Activated naive CD8-positive, alpha-beta T cell treated with anti-CD3 and anti-CD28 coated beads, Interleukin-2, amount 50 U/mL, for 24 hours (primary cell): ENCODE measurements at regions not wholly inside any gene's neighbourhood (a gene's known extent, or its start where the extent isn't known, plus 50 kb on each side); places are given as distances from the start of the nearest gene placed in this dataset.
A peak's percentile ranks its signal among the peaks of the same experiment; 100 is the strongest.
"Not testable (repeated sequence)": the region's sequence is repeated elsewhere in the genome, so short reads cannot be mapped to it uniquely, and the experiment has no call there.

Source experiments
- ATAC-seq: fragments of 150-1000 bp; cut with Tn5 transposase; one replicate; pipeline ENCODE4 v1.10.0; 2021
- DNase-seq: peaks from one replicate; pipeline ENCODE4 v3.0.0; 2021
- H3K27ac Mint-ChIP-seq: one replicate; pipeline ENCODE4 v1.8.0; 2021; ENCODE audit warnings: mild to moderate bottlenecking, mixed read lengths
- H3K27me3 Mint-ChIP-seq: one replicate; pipeline ENCODE4 v1.8.0; 2021; ENCODE audit warnings: mixed read lengths
- H3K36me3 Mint-ChIP-seq: one replicate; pipeline ENCODE4 v1.8.0; 2021; ENCODE audit warnings: low read depth, mixed read lengths
- H3K4me1 Mint-ChIP-seq: one replicate; pipeline ENCODE4 v1.8.0; 2021; ENCODE audit warnings: mixed read lengths
- H3K4me3 Mint-ChIP-seq: one replicate; pipeline ENCODE4 v1.8.0; 2021; ENCODE audit warnings: mild to moderate bottlenecking, moderate library complexity, mixed read lengths
- H3K9me3 Mint-ChIP-seq: one replicate; pipeline ENCODE4 v1.8.0; 2021; ENCODE audit warnings: mixed read lengths

DNA sequence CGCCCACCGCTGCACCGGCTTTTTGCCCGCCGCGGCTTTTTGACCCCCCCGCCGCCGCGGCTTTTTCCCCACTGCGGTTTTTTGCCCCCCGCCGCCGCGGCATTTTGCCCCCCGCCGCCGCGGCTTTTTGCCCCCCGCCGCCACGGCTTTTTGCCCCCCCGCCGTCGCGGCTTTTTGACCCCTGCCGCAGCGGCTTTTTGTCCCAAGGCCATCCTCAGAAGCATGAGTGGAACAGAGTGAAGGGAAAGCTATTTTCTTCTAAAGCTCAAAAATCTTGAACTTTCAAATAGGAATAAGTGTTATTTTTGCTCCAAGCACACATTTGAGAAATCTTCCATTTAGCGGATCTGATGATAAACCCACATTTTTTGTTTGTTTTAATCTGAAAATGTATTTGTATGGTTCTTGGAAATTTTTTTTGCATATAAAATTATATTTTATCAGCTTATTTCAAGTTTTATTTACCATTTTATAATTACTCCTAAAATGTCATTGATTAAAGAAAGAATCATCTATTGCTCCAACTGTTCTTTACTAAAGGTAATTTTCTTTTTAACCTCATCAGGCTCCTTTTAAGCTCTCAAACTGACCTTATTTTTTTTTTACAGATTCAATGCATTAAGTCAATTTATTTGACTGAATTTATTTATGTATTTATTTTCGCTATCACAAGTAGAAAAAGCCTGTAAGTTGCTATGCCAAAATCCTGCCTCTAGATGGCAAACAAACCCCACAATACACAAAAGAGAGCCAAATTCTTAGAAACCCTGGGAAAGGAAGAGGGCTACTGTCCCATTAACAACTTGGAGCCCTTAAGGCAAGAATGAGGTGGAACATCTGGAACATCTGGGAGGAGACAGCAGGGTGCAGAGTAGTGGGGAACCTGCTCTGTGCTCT lies 460.3 kb downstream of the ZNF33B start:
- H3K27me3 Mint-ChIP-seq: peaks cover 56% of the 10 kb centered on the region
- H3K27ac Mint-ChIP-seq: peak overlapping the region; percentile 80
- not testable (repeated sequence) for H3K36me3 Mint-ChIP-seq, H3K9me3 Mint-ChIP-seq, ATAC-seq, H3K4me1 Mint-ChIP-seq, DNase-seq
- H3K4me3 Mint-ChIP-seq: peak overlapping the region; percentile 48

DNA sequence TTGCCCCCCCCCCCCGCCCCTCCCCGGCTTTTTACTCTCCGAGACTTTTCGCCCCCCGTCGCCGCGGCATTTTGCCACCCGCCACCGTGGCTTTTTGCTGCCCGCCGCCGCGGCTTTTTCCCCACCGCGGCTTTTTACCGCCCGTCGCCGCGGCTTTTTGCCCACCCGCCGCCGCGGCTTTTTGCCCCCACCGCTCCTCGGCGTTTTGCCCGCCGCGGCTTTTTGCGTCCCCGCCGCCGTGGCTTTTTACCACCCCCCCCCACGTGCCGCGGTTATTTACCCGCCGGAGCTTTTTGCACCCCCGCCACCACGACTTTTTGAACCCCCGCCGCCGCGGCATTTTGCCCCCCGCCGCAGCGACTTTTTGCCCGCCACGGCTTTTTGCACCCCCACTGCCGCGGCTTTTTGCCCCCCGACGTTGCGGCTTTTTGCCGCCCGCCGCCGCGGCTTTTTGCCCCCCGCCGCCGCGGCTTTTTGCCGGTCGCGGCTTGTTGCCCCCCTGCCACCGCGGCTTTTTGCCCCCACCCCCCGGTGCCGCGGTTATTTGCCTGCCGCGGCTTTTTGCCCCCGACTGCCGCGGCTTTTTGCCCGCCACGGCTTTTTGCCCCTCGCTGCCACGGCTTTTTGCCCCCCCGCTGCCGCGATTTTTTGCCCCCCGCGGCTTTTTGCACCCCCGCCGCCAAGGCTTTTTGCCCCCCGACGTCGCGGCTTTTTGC lies 461.1 kb downstream of the ZNF33B start:
- DNase-seq (no peak), ATAC-seq (no peak)
- H3K4me3 Mint-ChIP-seq: no peak overlapping the region
- H3K4me1 Mint-ChIP-seq: peaks cover 2% of the 10 kb centered on the region
- peaks cover 12% of the 10 kb centered on the region for H3K9me3 Mint-ChIP-seq
- peaks cover 52% of the 10 kb centered on the region for H3K27me3 Mint-ChIP-seq
- H3K36me3 Mint-ChIP-seq: peaks cover 5% of the 10 kb centered on the region
- H3K27ac Mint-ChIP-seq: no peak overlapping the region

DNA sequence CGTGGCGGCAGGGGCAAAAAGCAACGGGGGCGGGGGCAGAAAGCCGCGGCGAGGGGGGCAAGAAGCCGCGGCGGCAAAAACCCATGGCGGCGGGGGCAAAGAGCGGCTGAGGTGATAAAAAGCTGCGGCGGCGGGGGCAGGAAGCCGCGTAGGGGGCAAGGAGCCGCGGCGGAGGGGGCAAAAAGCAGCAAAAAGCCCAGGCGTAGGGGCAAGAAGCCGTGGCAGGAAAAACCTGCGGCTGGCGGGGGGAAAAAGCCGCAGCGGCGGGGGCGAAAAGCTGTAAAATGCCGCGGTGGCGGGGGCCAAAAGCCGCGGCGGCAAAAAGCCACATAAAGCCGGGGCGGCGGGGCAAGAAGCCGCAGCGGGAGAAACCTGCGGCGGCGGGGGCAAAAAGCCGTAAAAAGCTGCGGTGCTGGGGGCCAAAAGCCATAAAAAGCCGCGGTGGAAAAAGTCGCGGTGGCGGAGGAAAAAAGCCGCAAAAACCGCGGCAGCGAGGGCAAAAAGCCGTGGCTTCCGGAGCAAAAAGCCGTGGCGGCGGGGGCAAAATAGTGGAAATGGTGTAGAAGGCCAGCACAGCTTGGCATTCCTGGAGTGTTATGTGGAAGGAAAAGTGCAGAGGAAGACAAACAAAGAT lies 487.8 kb downstream of the ZNF33B start:
- peaks cover 16% of the 10 kb centered on the region for H3K9me3 Mint-ChIP-seq

DNA sequence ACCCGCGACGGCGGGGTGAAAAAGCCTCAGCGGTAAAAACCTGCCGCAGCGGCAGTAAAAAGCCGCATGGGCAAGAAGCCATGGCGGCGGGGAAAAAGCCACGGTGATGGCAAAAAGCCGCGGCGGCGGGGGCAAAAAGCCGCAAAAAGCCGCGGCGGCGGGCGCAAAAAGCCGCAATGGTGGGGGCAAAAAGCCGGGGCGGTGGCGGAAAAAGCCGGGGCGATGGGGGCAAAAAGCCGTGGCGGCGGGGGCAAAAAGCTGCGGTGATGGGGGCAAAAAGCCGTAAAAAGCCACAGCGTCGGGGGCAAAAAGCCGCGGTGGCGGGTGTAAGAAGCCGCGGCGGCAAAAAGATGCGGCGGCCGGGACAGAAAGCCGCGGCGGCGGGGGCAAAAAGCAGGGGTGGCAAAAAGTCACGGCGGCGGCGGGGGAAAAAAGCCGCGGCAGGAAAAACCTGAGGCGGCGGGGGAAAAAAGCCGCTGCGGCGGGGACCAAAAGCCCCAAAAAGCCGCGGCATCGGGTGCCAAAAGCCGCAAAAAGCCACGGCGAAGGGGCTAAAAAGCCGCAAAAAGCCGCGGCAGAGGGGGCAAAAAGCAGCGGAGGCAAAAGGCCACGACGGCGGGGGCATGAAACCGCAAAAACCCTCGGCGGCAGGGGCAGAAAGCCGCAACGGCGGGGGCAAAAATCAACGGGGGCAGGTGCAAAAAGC lies 488.5 kb downstream of the ZNF33B start:
- no peak overlapping the region for H3K4me3 Mint-ChIP-seq
- DNase-seq: no peak
- no peak overlapping the region for H3K27ac Mint-ChIP-seq
- peaks cover 5% of the 10 kb centered on the region for H3K36me3 Mint-ChIP-seq
- peaks cover 10% of the 10 kb centered on the region for H3K27me3 Mint-ChIP-seq
- H3K4me1 Mint-ChIP-seq: no peaks in the 10 kb centered on the region
- H3K9me3 Mint-ChIP-seq: peaks cover 12% of the 10 kb centered on the region
- no peak for ATAC-seq

More for the DNA sequence above, 487.8 kb downstream of the ZNF33B start:
- Mint-ChIP-seq H3K27me3 (peaks cover 10% of the 10 kb centered on the region), H3K36me3 (peaks cover 5% of the 10 kb centered on the region), H3K27ac (no peak overlapping the region), H3K4me3 (no peak overlapping the region), H3K4me1 (no peaks in the 10 kb centered on the region)
- DNase-seq (no peak), ATAC-seq (no peak)

DNA sequence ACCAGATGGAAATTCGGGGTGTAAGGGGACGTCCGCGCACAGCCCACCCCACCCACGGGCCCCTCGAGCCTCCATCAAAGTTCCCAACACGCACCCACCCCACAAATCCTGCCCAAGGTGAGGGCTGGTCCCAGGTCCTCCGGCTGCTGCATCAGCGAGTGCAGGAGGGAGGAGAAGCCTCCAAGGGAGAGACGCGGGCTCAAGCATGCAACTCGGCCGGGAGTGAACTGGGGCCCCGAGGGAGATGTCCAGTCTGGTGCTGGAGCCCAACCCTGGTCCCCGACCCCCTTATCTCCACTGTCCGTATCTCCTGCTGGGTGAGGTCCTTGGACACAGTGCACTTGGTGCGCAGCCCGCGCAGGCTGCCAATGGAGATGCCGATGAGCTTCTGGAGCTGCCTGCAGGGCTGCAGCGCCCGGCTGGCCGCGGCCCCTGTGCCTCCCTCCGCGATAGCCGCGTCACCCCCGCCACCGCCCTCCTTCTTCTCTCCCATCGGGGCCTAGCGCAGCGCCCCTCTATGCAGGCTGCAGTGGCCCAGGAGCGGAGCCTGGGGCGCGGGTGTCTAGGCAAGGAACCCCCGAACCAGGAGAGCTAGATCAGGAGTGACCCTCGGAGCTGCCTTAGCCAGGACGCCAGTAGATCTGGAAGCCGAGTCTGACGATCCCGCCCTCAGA lies 489.2 kb downstream of the ZNF33B start:
- ATAC-seq (no peak), DNase-seq (no peak)
- peaks cover 5% of the 10 kb centered on the region for H3K36me3 Mint-ChIP-seq
- no peaks in the 10 kb centered on the region for H3K4me1 Mint-ChIP-seq
- peaks cover 17% of the 10 kb centered on the region for H3K9me3 Mint-ChIP-seq
- peaks cover 10% of the 10 kb centered on the region for H3K27me3 Mint-ChIP-seq
- H3K4me3 Mint-ChIP-seq: no peak overlapping the region
- H3K27ac Mint-ChIP-seq: no peak overlapping the region

DNA sequence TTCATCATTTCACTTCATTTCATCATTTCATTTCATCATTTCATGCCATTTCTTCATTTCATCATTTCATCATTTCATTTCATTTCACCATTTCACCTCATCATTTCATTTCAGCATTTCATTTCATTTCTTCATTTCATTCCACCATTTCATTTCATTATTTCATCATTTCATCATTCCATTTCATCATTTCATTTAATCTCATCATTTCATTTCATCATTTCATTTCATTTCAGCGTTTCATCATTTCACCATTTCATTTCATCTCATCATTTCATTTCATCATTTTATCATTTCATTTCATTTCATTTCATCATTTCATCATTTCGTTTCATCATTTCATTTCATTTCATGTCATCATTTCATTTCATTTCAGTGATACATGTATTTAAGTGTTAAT lies 492.2 kb downstream of the ZNF33B start:
- DNase-seq, H3K27ac Mint-ChIP-seq, H3K27me3 Mint-ChIP-seq, ATAC-seq, H3K36me3 Mint-ChIP-seq, H3K4me3 Mint-ChIP-seq, H3K4me1 Mint-ChIP-seq: not testable (repeated sequence)
- H3K9me3 Mint-ChIP-seq: peaks cover 30% of the 10 kb centered on the region

DNA sequence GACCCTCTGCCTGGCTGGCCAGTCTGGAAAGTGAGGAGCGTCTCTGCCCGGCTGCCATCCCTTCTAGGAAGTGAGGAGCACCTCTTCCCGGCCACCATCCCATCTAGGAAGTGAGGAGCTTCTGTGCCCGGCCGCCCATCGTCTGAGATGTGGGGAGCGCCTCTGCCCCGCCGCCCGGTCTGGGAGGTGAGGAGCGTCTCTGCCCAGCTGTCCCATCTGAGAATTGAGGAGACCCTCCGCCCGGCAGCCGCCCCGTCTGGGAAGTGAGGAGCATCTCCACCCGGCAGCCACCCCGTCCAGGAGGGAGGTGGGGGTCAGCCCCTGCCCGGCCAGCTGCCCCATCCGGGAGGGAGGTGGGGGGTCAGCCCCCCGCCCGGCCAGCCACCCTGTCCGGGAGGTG lies 500.3 kb downstream of the ZNF33B start:
- H3K27ac Mint-ChIP-seq: not testable (repeated sequence)

DNA sequence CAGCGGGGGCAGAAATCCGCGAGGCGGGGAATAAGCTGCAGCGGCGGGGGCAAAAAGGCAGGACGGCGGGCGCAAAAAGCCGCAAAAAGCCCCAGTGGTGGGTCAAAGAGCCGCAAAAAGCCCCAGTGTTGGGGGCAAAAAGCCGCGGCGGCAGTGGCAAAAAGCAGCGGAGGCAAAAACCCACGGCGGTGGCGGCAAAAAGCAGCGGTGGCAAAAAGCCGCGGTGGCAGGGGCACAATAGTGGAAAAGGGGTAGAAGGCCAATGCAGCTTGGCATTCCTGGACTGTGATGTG lies 525.3 kb downstream of the ZNF33B start:
- Mint-ChIP-seq H3K4me3 (no peak overlapping the region), H3K4me1 (no peaks in the 10 kb centered on the region), H3K27me3 (no peaks in the 10 kb centered on the region), H3K27ac (no peak overlapping the region), H3K9me3 (peaks cover 12% of the 10 kb centered on the region), H3K36me3 (no peaks in the 10 kb centered on the region)
- DNase-seq (no peak), ATAC-seq (no peak)

More for the DNA sequence above, 500.3 kb downstream of the ZNF33B start:
- H3K4me3 Mint-ChIP-seq, H3K36me3 Mint-ChIP-seq, H3K4me1 Mint-ChIP-seq, H3K27me3 Mint-ChIP-seq, DNase-seq, ATAC-seq: not testable (repeated sequence)
- H3K9me3 Mint-ChIP-seq: peaks cover 20% of the 10 kb centered on the region

DNA sequence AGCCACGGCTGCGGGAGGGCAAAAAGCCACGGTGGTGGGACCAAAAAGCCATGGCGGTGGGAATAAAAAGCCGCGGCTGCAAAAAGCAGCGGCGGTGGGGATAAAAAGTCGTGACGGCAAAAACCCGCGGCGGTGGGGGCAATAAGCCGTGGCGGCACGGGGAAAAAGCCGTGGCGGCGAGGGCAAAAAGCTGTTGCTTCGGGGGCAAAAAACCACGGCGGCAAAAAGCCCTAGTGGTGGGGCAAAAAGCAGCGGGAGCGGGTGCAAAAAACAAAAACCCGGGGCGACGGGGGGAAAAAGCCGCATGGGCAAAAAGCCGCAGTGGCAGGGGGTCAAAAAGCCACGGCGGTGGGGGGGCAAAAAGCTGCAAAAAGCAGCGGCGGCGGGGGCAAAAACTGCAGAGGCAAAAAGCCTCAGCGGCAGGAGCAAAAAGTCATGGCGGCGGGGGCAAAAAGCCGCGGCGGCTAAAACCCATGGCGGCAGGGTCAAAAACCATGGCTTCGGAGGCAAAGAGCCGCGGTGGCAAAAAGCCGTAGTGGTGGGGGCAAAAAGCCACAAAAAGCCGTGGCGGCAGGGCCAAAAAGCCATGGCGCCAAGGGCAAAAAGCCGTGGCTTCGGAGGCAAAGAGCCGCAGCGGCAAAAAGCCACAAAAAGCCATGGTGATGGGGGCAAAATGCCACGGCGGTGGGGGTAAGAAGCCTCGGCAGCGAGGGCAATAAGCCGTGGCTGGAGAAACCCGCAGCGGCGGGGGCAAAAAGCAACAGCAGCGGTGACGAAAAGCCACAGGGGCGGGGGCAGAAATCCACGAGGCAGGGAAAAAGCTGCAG lies 525.8 kb downstream of the ZNF33B start:
- H3K4me1 Mint-ChIP-seq: no peaks in the 10 kb centered on the region
- H3K4me3 Mint-ChIP-seq: no peak overlapping the region

DNA sequence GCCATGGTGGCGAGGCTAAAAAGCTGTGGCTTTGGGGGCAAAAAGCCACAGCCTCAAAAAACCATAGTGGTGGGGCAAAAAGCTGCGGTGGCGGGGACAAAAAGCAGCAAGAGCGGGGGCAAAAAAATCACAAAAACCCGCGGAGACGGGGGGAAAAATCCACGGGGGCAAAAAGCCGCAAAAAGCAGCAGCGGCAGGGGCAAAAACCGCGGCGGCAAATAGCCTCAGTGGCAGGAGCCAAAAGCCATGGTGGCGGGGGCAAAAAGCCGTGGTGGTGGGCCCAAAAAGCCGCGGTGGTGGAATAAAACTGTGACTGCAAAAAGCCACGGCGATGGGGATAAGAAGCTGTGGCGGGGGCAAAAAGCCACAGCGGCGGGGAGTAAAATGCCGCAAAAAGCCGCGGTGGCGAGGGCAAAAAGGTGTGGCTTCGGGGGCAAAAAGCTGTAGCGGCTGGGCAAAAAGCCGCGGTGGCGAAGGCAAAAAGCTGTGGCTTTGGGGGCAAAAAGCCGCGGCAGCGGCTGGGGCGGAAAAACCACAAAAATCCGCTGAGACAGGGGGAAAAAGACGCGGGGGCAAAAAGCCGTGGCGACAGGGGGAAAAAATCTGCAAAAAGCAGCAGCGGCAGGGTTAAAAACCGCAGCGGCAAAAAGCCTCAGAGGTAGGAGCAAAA lies 526.6 kb downstream of the ZNF33B start:
- Mint-ChIP-seq H3K4me3 (no peak overlapping the region), H3K36me3 (no peaks in the 10 kb centered on the region), H3K4me1 (no peaks in the 10 kb centered on the region), H3K9me3 (peaks cover 10% of the 10 kb centered on the region), H3K27me3 (no peaks in the 10 kb centered on the region), H3K27ac (no peak overlapping the region)
- ATAC-seq: no peak
- no peak for DNase-seq

More for the DNA sequence above, 525.8 kb downstream of the ZNF33B start:
- no peak overlapping the region for H3K27ac Mint-ChIP-seq
- H3K9me3 Mint-ChIP-seq: peaks cover 12% of the 10 kb centered on the region
- DNase-seq: no peak
- H3K36me3 Mint-ChIP-seq: no peaks in the 10 kb centered on the region
- no peaks in the 10 kb centered on the region for H3K27me3 Mint-ChIP-seq
- no peak for ATAC-seq

DNA sequence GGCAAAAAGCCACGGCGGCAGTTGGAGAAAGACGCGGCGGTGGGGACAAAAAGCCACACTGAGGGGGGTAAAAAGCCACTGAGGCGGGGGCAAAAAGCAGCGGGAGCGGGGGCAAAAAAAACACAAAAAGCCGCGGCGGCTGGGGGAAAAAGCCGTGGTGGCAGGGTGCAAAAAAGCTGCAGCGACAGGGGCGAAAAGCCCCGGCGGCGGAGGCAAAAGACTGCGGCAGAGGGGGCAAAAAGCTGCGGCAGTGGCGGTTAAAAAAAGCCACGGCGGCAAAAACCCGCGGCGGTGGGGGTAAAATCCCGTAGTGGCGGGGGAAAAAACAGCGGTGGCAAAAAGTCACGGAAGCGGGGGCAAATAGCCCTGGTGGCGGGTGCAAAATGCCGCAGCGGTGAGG lies 527.3 kb downstream of the ZNF33B start:
- no peak for ATAC-seq
- Mint-ChIP-seq H3K4me1 (no peaks in the 10 kb centered on the region), H3K9me3 (peaks cover 6% of the 10 kb centered on the region), H3K4me3 (no peak overlapping the region), H3K27me3 (no peaks in the 10 kb centered on the region), H3K27ac (no peak overlapping the region), H3K36me3 (no peaks in the 10 kb centered on the region)
- no peak for DNase-seq
